GM13977 (cell line): ENCODE measurements at regions not wholly inside any gene's neighbourhood (a gene's known extent, or its start where the extent isn't known, plus 50 kb on each side); places are given as distances from the start of the nearest gene placed in this dataset.

Experiments used
- DNase-seq: peaks from one replicate; pipeline ENCODE4 v3.0.0; 2012; ENCODE audit warnings: low spot score
- CTCF ChIP-seq: IDR thresholded peaks from 2 replicates; pipeline ENCODE4 v1.5.1; 2012; ENCODE audit warnings: mild to moderate bottlenecking, control low read depth; ENCODE audit not compliant: insufficient read depth; ENCODE audit errors: extremely low read depth, missing control alignments
- in situ Hi-C: fragments of 300-500 bp; cut with MboI; formaldehyde crosslinking; loops from one replicate; pipeline ENCODE4 v1.12.0; 2022; ENCODE audit warnings: low sequenced_read_pairs, low pct_unique_long_range_greater_than_20kb, mixed read lengths, inconsistent platforms; ENCODE audit not compliant: unreplicated experiment

GRCh38 chr12:93261505-93262094 lies 116.1 kb upstream of the NUDT4 start:
- no peak for DNase-seq
- no peak for TF ChIP-seq CTCF
- in situ Hi-C loops, result no loop called here

- TF ChIP-seq CTCF, result no peak
- in situ Hi-C loops, result no loop called here
- DNase-seq, result no peak
Observed at GRCh38 chr12:93272997-93273396, 104.7 kb upstream of the NUDT4 start.

- in situ Hi-C loops, result no loop called here
- no peak for TF ChIP-seq CTCF
- DNase-seq, result no peak
Observed at GRCh38 chr12:93273834-93274564, 103.7 kb upstream of the NUDT4 start.

GRCh38 chr12:93274937-93275336 lies 102.8 kb upstream of the NUDT4 start:
- TF ChIP-seq CTCF, result no peak
- no peak for DNase-seq
- in situ Hi-C loops, result no loop called here

GRCh38 chr12:93275589-93275988 lies 102.1 kb upstream of the NUDT4 start:
- no peak for TF ChIP-seq CTCF
- no peak for DNase-seq
- in situ Hi-C loops, result no loop called here

- no peak for TF ChIP-seq CTCF
- in situ Hi-C loops, result no loop called here
- DNase-seq, result no peak
Observed at GRCh38 chr12:93279565-93280412, 97.9 kb upstream of the NUDT4 start.
